H1 (cell line): ENCODE measurements at regions not wholly inside any gene's neighbourhood (a gene's known extent, or its start where the extent isn't known, plus 50 kb on each side); places are given as distances from the start of the nearest gene placed in this dataset.

Experiments used
- CTCF ChIA-PET: fragments of 300-600 bp; sonication (Branson Sonifier 250); formaldehyde crosslinking; loops from one replicate; lab custom pipeline; 2021; ENCODE audit not compliant: partially characterized antibody; lab: Charles Lee
- POLR2A ChIA-PET: fragments of 300-600 bp; sonication (Branson Sonifier 250); formaldehyde crosslinking; loops from one replicate; lab custom pipeline; 2021; ENCODE audit warnings: inconsistent platforms; ENCODE audit not compliant: partially characterized antibody; lab: Charles Lee
- DNase-seq, 2 experiments: peaks; one replicate each; pipeline versions ENCODE4 v3.0.0 to v3.0.0-alpha.2; 2010 to 2022; ENCODE audit warnings: low spot score in 2 of 2, low read depth in 1 of 2, mixed read lengths in 1 of 2
- FAIRE-seq: peaks from 2 replicates; lab custom pipeline; 2011; peaks lifted over from hg19 to GRCh38; lab: Jason Lieb, UNC
- H2AFZ ChIP-seq: 2 replicates; pipeline ENCODE4 v1.8.1; 2012; ENCODE audit warnings: low read length, inconsistent platforms
- H2AK5ac ChIP-seq: 2 replicates; pipeline ENCODE4 v1.6.1; 2013; ENCODE audit warnings: low read depth, low read length
- H2BK120ac ChIP-seq: replicated peaks from 2 replicates; pipeline ENCODE3; 2013; ENCODE audit warnings: low read depth, low read length, inconsistent platforms
- H2BK12ac ChIP-seq: 2 replicates; pipeline ENCODE4 v1.6.1; 2013; ENCODE audit warnings: low read depth, low read length
- H2BK15ac ChIP-seq: 2 replicates; pipeline ENCODE4 v1.6.1; 2013; ENCODE audit warnings: low read length
- H2BK20ac ChIP-seq: 2 replicates; pipeline ENCODE4 v1.6.1; 2013; ENCODE audit warnings: low read length
- H2BK5ac ChIP-seq: 2 replicates; pipeline ENCODE4 v1.6.1; 2013; ENCODE audit warnings: low read depth, low read length
- H3K14ac ChIP-seq: 2 replicates; pipeline ENCODE4 v1.6.1; 2013; ENCODE audit warnings: inconsistent platforms; ENCODE audit not compliant: insufficient read length
- H3K18ac ChIP-seq: 2 replicates; pipeline ENCODE4 v1.6.1; 2013; ENCODE audit warnings: low read length; ENCODE audit errors: extremely low read depth
- H3K23ac ChIP-seq: 2 replicates; pipeline ENCODE4 v1.6.1; 2013; ENCODE audit warnings: inconsistent platforms; ENCODE audit not compliant: insufficient read length
- H3K23me2 ChIP-seq: 2 replicates; pipeline ENCODE4 v1.6.1; 2013; ENCODE audit warnings: low read depth, low read length
- H3K27ac ChIP-seq: 2 replicates; pipeline ENCODE4 v1.6.1; 2011; ENCODE audit warnings: low read depth, low read length, inconsistent platforms
- H3K27me3 ChIP-seq, 4 experiments: replicated peaks in 1 of 4; 1 replicate in 1 of 4; 2 replicates in 3 of 4; pipeline versions ENCODE4 v1.6.1 to v1.8.1; 2011 to 2013; ENCODE audit warnings: low read length in 3 of 4, mild to moderate bottlenecking in 3 of 4, inconsistent platforms in 2 of 4, mixed read lengths in 2 of 4, moderate library complexity in 1 of 4; ENCODE audit not compliant: control insufficient read depth in 3 of 4, insufficient read depth in 3 of 4; ENCODE audit errors: extremely low read depth in 1 of 4
- H3K36me3 ChIP-seq, 4 experiments: 2 replicates each; pipeline versions ENCODE4 v1.6.1 to v1.8.1; 2011 to 2013; ENCODE audit warnings: mild to moderate bottlenecking in 4 of 4, low read length in 3 of 4, moderate library complexity in 2 of 4, control low read depth in 1 of 4, inconsistent platforms in 1 of 4; ENCODE audit not compliant: insufficient read depth in 4 of 4, control insufficient read depth in 2 of 4
- H3K4ac ChIP-seq: replicated peaks from 2 replicates; pipeline ENCODE3; 2013; ENCODE audit warnings: low read length, low read depth, mixed read lengths, inconsistent platforms; ENCODE audit not compliant: insufficient read length
- H3K4me1 ChIP-seq, 4 experiments: replicated peaks in 1 of 4; 1 replicate in 1 of 4; 2 replicates in 3 of 4; pipeline versions ENCODE4 v1.6.1 to v1.8.1; 2011 to 2013; ENCODE audit warnings: low read length in 3 of 4, inconsistent platforms in 2 of 4, mixed read lengths in 1 of 4; ENCODE audit not compliant: insufficient read depth in 4 of 4, control insufficient read depth in 3 of 4
- H3K4me2 ChIP-seq, 2 experiments: 2 replicates each; pipeline versions ENCODE4 v1.6.1 to v1.8.1; 2011 to 2013; ENCODE audit warnings: low read depth in 2 of 2, low read length in 2 of 2, control low read depth in 1 of 2, inconsistent platforms in 1 of 2, mild to moderate bottlenecking in 1 of 2; ENCODE audit not compliant: insufficient read depth in 1 of 2
- H3K4me3 ChIP-seq, 4 experiments: fragments of 200-600, 300-600 bp in 1 of 4; sonication (generic), shearing (Covaris generic), sonication (Bioruptor Twin) in 1 of 4; 2 replicates each; pipeline versions ENCODE4 v1.5.1 to v1.8.1; 2011 to 2016; ENCODE audit warnings: low read length in 4 of 4, low read depth in 3 of 4, control low read depth in 2 of 4, inconsistent platforms in 2 of 4, mild to moderate bottlenecking in 2 of 4, mixed read lengths in 1 of 4, moderate library complexity in 1 of 4; ENCODE audit not compliant: insufficient read depth in 2 of 4; ENCODE audit errors: extremely low read depth in 1 of 4
- H3K56ac ChIP-seq: replicated peaks from 2 replicates; pipeline ENCODE3; 2013; ENCODE audit warnings: low read depth, mild to moderate bottlenecking, mixed read lengths, low read length, inconsistent platforms; ENCODE audit not compliant: insufficient read length
- H3K79me1 ChIP-seq: 2 replicates; pipeline ENCODE4 v1.6.1; 2013; ENCODE audit warnings: low read depth, low read length, control low read depth
- H3K79me2 ChIP-seq, 2 experiments: 2 replicates each; pipeline versions ENCODE4 v1.6.1 to v1.8.1; 2012 to 2013; ENCODE audit warnings: low read length in 2 of 2, mild to moderate bottlenecking in 2 of 2, inconsistent platforms in 1 of 2; ENCODE audit not compliant: insufficient read depth in 2 of 2, control insufficient read depth in 1 of 2
- H3K9ac ChIP-seq, 4 experiments: replicated peaks in 1 of 4; 1 replicate in 1 of 4; 2 replicates in 3 of 4; pipeline versions ENCODE4 v1.6.1 to v1.8.1; 2011 to 2013; ENCODE audit warnings: low read depth in 3 of 4, low read length in 3 of 4, control low read depth in 2 of 4, mild to moderate bottlenecking in 2 of 4, moderate library complexity in 2 of 4, inconsistent platforms in 1 of 4; ENCODE audit errors: extremely low read depth in 1 of 4
- H3K9me3 ChIP-seq, 2 experiments: 2 replicates each; pipeline versions ENCODE4 v1.6.1 to v1.8.1; 2012 to 2013; ENCODE audit warnings: mild to moderate bottlenecking in 2 of 2, moderate library complexity in 2 of 2, control low read depth in 1 of 2, inconsistent platforms in 1 of 2, low read depth in 1 of 2, low read length in 1 of 2, mixed read lengths in 1 of 2; ENCODE audit not compliant: insufficient read depth in 2 of 2
- H4K20me1 ChIP-seq, 2 experiments: replicated peaks in 1 of 2; 2 replicates each; pipeline versions ENCODE3 to v1.8.1; 2011 to 2013; ENCODE audit warnings: inconsistent platforms in 2 of 2, low read length in 2 of 2, mild to moderate bottlenecking in 1 of 2; ENCODE audit not compliant: insufficient read depth in 2 of 2, control insufficient read depth in 1 of 2
- H4K5ac ChIP-seq: 2 replicates; pipeline ENCODE4 v1.6.1; 2013; ENCODE audit warnings: low read length, low read depth, mixed read lengths, inconsistent platforms; ENCODE audit not compliant: insufficient read length
- H4K8ac ChIP-seq: 2 replicates; pipeline ENCODE4 v1.8.0; 2013; ENCODE audit warnings: mild to moderate bottlenecking, moderate library complexity, low read length, inconsistent platforms; ENCODE audit not compliant: insufficient read depth; ENCODE audit errors: extremely low read depth
- H4K91ac ChIP-seq: replicated peaks from 2 replicates; pipeline ENCODE3; 2013; ENCODE audit warnings: low read length, mixed read lengths, inconsistent platforms; ENCODE audit not compliant: insufficient read length
- ATF3 ChIP-seq: IDR thresholded peaks from 2 replicates; pipeline ENCODE4 v1.6.1; 2011; ENCODE audit warnings: low read depth, mild to moderate bottlenecking, low read length; ENCODE audit not compliant: insufficient read depth
- CEBPB ChIP-seq: IDR thresholded peaks from 2 replicates; pipeline ENCODE4 v1.6.1; 2012; ENCODE audit warnings: low read depth, low read length
- NANOG ChIP-seq: IDR thresholded peaks from 2 replicates; pipeline ENCODE4 v1.6.1; 2011; ENCODE audit warnings: low read length, low read depth, mild to moderate bottlenecking, inconsistent platforms; ENCODE audit not compliant: insufficient read depth, poor library complexity, severe bottlenecking
- POU5F1 ChIP-seq: IDR thresholded peaks from 2 replicates; pipeline ENCODE4 v1.6.1; 2011; ENCODE audit warnings: low read depth, mild to moderate bottlenecking, low read length, moderate library complexity
- RBBP5 ChIP-seq: IDR thresholded peaks from 2 replicates; pipeline ENCODE4 v1.7.1; 2012; ENCODE audit warnings: low read depth, mild to moderate bottlenecking, inconsistent platforms, low read length, moderate library complexity, borderline replicate concordance
- RNF2 ChIP-seq: fragments of 200-900, 300-1000 bp; sonication (generic); IDR thresholded peaks from 2 replicates; pipeline ENCODE4 v1.7.1; 2016; ENCODE audit warnings: borderline replicate concordance, low read depth, mild to moderate bottlenecking, antibody characterized with exemption, low read length; ENCODE audit not compliant: poor library complexity, severe bottlenecking; ENCODE audit errors: missing control alignments
- RXRA ChIP-seq: IDR thresholded peaks from 2 replicates; pipeline ENCODE4 v1.6.1; 2011; ENCODE audit warnings: low read depth, mild to moderate bottlenecking, low read length, moderate library complexity; ENCODE audit not compliant: insufficient read depth
- SP1 ChIP-seq: IDR thresholded peaks from 2 replicates; pipeline ENCODE4 v1.6.1; 2011; ENCODE audit warnings: low read depth, low read length
- TEAD4 ChIP-seq: IDR thresholded peaks from 2 replicates; pipeline ENCODE4 v1.6.1; 2012; ENCODE audit warnings: low read depth, low read length, inconsistent platforms, mixed read lengths
- ZNF274 ChIP-seq: IDR thresholded peaks from 2 replicates; pipeline ENCODE4 v1.7.0; 2012; ENCODE audit warnings: low read length, borderline replicate concordance; ENCODE audit errors: extremely low read depth
- WGBS, 2 experiments: shearing (Covaris generic) in 1 of 2; methylation state at CpG; one replicate each; pipeline versions ENCODE4 v1.1.6 to v1.1.7; 2013 to 2015; ENCODE audit warnings: low lambda C conversion rate in 2 of 2, mixed read lengths in 2 of 2, inconsistent platforms in 1 of 2, low coverage in 1 of 2, missing lambda C conversion rate in 1 of 2; ENCODE audit not compliant: insufficient replicate concordance in 2 of 2, insufficient coverage in 1 of 2, insufficient read length in 1 of 2; ENCODE audit errors: extremely low coverage in 1 of 2, missing lambda C conversion rate in 1 of 2; 5-methylcytosine and 5-hydroxymethylcytosine counted together

- no peak overlapping the region for H2BK12ac ChIP-seq
- H3K18ac ChIP-seq: no peak overlapping the region
- no peak overlapping the region for H3K9ac ChIP-seq
- H2BK5ac ChIP-seq: no peak overlapping the region
- no peaks in the 10 kb centered on the region for H3K79me2 ChIP-seq
- H2AK5ac ChIP-seq: no peak overlapping the region
- no peak overlapping the region for H3K14ac ChIP-seq
- no peak overlapping the region for H4K8ac ChIP-seq
- no peak overlapping the region for H2BK20ac ChIP-seq
- H4K5ac ChIP-seq: no peak overlapping the region
- 35% methylated on average over 7 of the region's 7 CpGs; no CpG with 5 or more reads in 1 of the 2 experiments for WGBS, 2 experiments
- peak overlapping the region in 1 of 4 experiments; percentile 4; a peak in 1 of 8 replicates for H3K4me3 ChIP-seq
- peak; percentile 81 for FAIRE-seq
- no peak overlapping the region for H2BK120ac ChIP-seq
- H2AFZ ChIP-seq: no peak overlapping the region
- no peak overlapping the region for H2BK15ac ChIP-seq
- H3K27me3 ChIP-seq: no peaks in the 10 kb centered on the region
- peaks cover 3 to 11% (median 7%) of the 10 kb centered on the region in 4 experiments; a peak in 6 of 7 replicates for H3K4me1 ChIP-seq
- CTCF ChIA-PET: interaction anchor here (0.6 to 1.3 kb wide), 4 partner anchors 7 to 507 kb away, joined by 3 read pairs; no protein-coding TSS in a partner anchor
- no peaks in the 10 kb centered on the region for H3K9me3 ChIP-seq
- no peak for TF ChIP-seq TEAD4
- no peak for TF ChIP-seq RNF2
- TF ChIP-seq CEBPB: no peak
- no peak for TF ChIP-seq RBBP5
- no peak for TF ChIP-seq ZNF274
- peak; percentile 98 for TF ChIP-seq RXRA
- no peak for TF ChIP-seq POU5F1
- TF ChIP-seq ATF3: no peak
- TF ChIP-seq NANOG: no peak
- TF ChIP-seq SP1: 0 out of 2 replicates have a peak, but pooled peaks have one; percentile 8
- no peak overlapping the region for H3K56ac ChIP-seq
- POLR2A ChIA-PET: no interaction called here
- DNase-seq: no peak
- no peaks in the 10 kb centered on the region for H3K79me1 ChIP-seq
- no peak overlapping the region for H3K23ac ChIP-seq
- H4K20me1 ChIP-seq: no peaks in the 10 kb centered on the region
- H3K4ac ChIP-seq: no peak overlapping the region
- H3K4me2 ChIP-seq: peak overlapping the region; percentile 2 to 43; a peak in 2 of 4 replicates
- H4K91ac ChIP-seq: no peak overlapping the region
- no peaks in the 10 kb centered on the region for H3K36me3 ChIP-seq
- H3K27ac ChIP-seq: no peak overlapping the region
- no peaks in the 10 kb centered on the region for H3K23me2 ChIP-seq
Observed at GRCh38 chr2:66699793-66700676, 265.1 kb downstream of the MEIS1 start.
